Psoas muscle (tissue), 7 donors: ENCODE measurements at regions not wholly inside any gene's neighbourhood (a gene's known extent, or its start where the extent isn't known, plus 50 kb on each side); places are given as distances from the start of the nearest gene placed in this dataset.

Experiments used
- ATAC-seq, 4 donors: fragments of 200-7000 bp; cut with Tn5 transposase; one replicate each; pipeline ENCODE4 v1.9.1; 2020; ENCODE audit warnings: moderate library complexity in 3 of 4, mild to moderate bottlenecking in 2 of 4
- DNase-seq, 2 donors: peaks; one replicate each; pipeline ENCODE4 v3.0.0-alpha.2; 2020
- H3K27ac ChIP-seq: fragments of 200-600 bp; one replicate; pipeline ENCODE4 v1.8.0; 2022
- H3K27me3 ChIP-seq, 3 donors: fragments of 200-600 bp in 1 of 3; one replicate each; pipeline versions ENCODE4 v1.6.1 to v1.8.0; 2013 to 2022; ENCODE audit warnings: low read length in 2 of 3, mild to moderate bottlenecking in 2 of 3, moderate library complexity in 1 of 3; ENCODE audit not compliant: insufficient read depth in 3 of 3
- H3K36me3 ChIP-seq, 2 donors: fragments of 200-600 bp in 1 of 2; one replicate each; pipeline versions ENCODE4 v1.6.1 to v1.8.0; 2013 to 2022; ENCODE audit warnings: low read depth in 1 of 2, mild to moderate bottlenecking in 1 of 2, moderate library complexity in 1 of 2; ENCODE audit not compliant: insufficient read depth in 1 of 2
- H3K4me1 ChIP-seq: fragments of 200-600 bp; one replicate; pipeline ENCODE4 v1.8.0; 2022
- H3K4me3 ChIP-seq: fragments of 200-600 bp; one replicate; pipeline ENCODE4 v1.8.0; 2022; ENCODE audit warnings: mild to moderate bottlenecking
- H3K9me3 ChIP-seq: fragments of 200-600 bp; one replicate; pipeline ENCODE4 v1.8.0; 2022
- CTCF ChIP-seq: fragments of 200-600 bp; IDR thresholded peaks from one replicate; pipeline ENCODE4 v1.8.0; 2022; ENCODE audit warnings: antibody characterized with exemption
- WGBS, 3 donors: extraction: QIAGEN DNeasy Blood & Tissue Kit; methylation state at CpG; one replicate each; pipeline versions ENCODE4 v1.1.6 to v1.1.7; 2013; 5-methylcytosine and 5-hydroxymethylcytosine counted together
- intact Hi-C, 2 donors: fragments of 100-400 bp; cut with DNase I; formaldehyde crosslinking; loops; one replicate each; pipeline versions ENCODE4 v1.11.0 to v1.14.2; 2022
- donor health status: healthy with polysubstance abuse.
- donor health status: DM: no; HTN: no; CAD: no; lungs with moderate emphysema.
- donor health status: Bipolar disorder and iron deficiency.
- donor health status: healthy.
- donor health status: DM: yes; HTN: yes; CAD: no.
- donor health status: DM: no; HTN: no; CAD: no.
- donor health status: DM: yes; HTN: yes; CAD: no.

GRCh38 chr3:4897765-4898453 is 81.3 kb upstream of the BHLHE40 start:
- Histone ChIP-seq H3K27ac (peak overlapping the region; percentile 2), H3K9me3 (no peaks in the 10 kb centered on the region), H3K4me3 (no peak overlapping the region), H3K36me3 (no peaks in the 10 kb centered on the region), H3K27me3 (no peaks in the 10 kb centered on the region), H3K4me1 (no peaks in the 10 kb centered on the region)
- no peak for TF ChIP-seq CTCF
- DNase-seq (no peak), ATAC-seq (no peak)
- 76 to 83% (median 76%) methylated on average over 6 of the region's 6 CpGs for WGBS, 3 donors
- intact Hi-C loops, result no loop called here

GRCh38 chr3:4898454-4899313 is 80.6 kb upstream of the BHLHE40 start:
- no peaks in the 10 kb centered on the region for H3K4me1 ChIP-seq

GRCh38 chr3:4899710-4900109 is 79.5 kb upstream of the BHLHE40 start:
- H3K4me3 ChIP-seq, result no peak overlapping the region
- ATAC-seq (no peak), DNase-seq (peak in 1 of 2 donors; percentile 17)
- WGBS, 3 donors, result 47 to 82% (median 79%) methylated on average over 6 of the region's 6 CpGs
- H3K27ac ChIP-seq, result no peak overlapping the region
- TF ChIP-seq CTCF, result no peak
- intact Hi-C loops, result no loop called here
- H3K27me3 ChIP-seq, result no peaks in the 10 kb centered on the region
- H3K4me1 ChIP-seq, result no peaks in the 10 kb centered on the region
- H3K36me3 ChIP-seq, result no peaks in the 10 kb centered on the region
- no peaks in the 10 kb centered on the region for H3K9me3 ChIP-seq

More at GRCh38 chr3:4898454-4899313, 80.6 kb upstream of the BHLHE40 start:
- Histone ChIP-seq H3K27me3 (no peaks in the 10 kb centered on the region), H3K4me3 (no peak overlapping the region), H3K9me3 (no peaks in the 10 kb centered on the region), H3K27ac (no peak overlapping the region), H3K36me3 (no peaks in the 10 kb centered on the region)
- ATAC-seq, result no peak
- DNase-seq, result no peak
- TF ChIP-seq CTCF, result no peak
- 73 to 81% (median 76%) methylated on average over 6 of the region's 6 CpGs for WGBS, 3 donors
- intact Hi-C loops, result no loop called here

DNA sequence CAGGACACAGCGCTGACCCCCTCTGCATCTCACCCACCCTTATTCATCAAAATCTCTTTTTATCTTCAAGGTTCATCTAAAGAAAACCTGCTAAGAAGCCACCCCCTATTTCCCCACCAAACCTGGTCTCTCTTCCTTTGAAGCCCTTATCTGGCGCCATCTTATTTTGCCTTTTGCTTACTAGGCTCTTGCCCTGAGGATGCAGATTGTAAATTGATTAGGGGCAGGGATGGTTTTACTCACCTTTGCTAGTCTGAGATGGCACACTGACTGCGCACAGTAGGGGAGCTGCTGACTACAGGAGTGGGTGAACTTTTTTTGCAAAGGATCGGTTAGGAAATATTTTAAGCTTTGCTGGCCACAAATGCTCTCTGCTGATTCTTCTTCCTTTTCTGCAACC is 78.9 kb upstream of the BHLHE40 start:
- Histone ChIP-seq H3K9me3 (no peaks in the 10 kb centered on the region), H3K27ac (no peak overlapping the region), H3K4me3 (no peak overlapping the region), H3K4me1 (no peaks in the 10 kb centered on the region), H3K27me3 (no peaks in the 10 kb centered on the region), H3K36me3 (no peaks in the 10 kb centered on the region)
- intact Hi-C loops, result no loop called here
- 96 to 100% (median 97%) methylated on average over 4 of the region's 4 CpGs for WGBS, 3 donors
- no peak for ATAC-seq
- no peak for TF ChIP-seq CTCF
- DNase-seq, result no peak
